ENCODE measurements at regions not wholly inside any gene's neighbourhood (a gene's known extent, or its start where the extent isn't known, plus 50 kb on each side); places are given as distances from the start of the nearest gene placed in this dataset.
"Not testable (repeated sequence)": the region's sequence is repeated elsewhere in the genome, so short reads cannot be mapped to it uniquely, and the experiment has no call there.

- intact Hi-C loops (cut with micrococcal nuclease): no loop called here
These were observed 996.0 kb upstream of the CITED2 start for GRCh38 chr6:140370441-140370840.

GRCh38 chr6:140366991-140367390 is 992.5 kb upstream of the CITED2 start:
- intact Hi-C loops (cut with micrococcal nuclease): no loop called here

DNA sequence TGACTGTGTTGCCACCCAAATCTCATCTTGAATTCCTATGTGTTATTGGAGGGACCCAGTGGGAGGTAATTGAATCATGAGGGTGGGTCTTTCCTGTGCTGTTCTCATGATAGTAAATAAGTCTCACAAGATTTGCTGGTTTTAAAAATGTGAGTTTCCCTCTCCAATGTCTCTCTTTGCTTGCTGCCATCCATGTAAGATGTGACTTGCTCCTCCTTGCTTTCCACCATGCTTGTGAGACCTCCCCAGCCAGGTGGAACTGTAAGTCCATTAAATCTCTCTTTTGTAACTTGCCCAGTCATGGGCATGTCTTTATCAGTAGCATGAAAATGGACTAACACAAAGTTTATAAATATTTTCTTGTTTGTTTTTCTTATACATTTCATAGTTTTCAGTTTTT is 990.5 kb upstream of the CITED2 start:
- intact Hi-C loops (cut with micrococcal nuclease): no loop called here

GRCh38 chr6:140360651-140361050 is 986.2 kb upstream of the CITED2 start:
- intact Hi-C loops (cut with micrococcal nuclease): no loop called here

- intact Hi-C loops (cut with micrococcal nuclease): no loop called here
These were observed 981.0 kb upstream of the CITED2 start for GRCh38 chr6:140355476-140355875.

GRCh38 chr6:140354296-140354695 is 979.8 kb upstream of the CITED2 start:
- intact Hi-C loops (cut with micrococcal nuclease): no loop called here

- intact Hi-C loops (cut with micrococcal nuclease): no loop called here
These were observed 979.1 kb upstream of the CITED2 start for GRCh38 chr6:140353536-140353935.

DNA sequence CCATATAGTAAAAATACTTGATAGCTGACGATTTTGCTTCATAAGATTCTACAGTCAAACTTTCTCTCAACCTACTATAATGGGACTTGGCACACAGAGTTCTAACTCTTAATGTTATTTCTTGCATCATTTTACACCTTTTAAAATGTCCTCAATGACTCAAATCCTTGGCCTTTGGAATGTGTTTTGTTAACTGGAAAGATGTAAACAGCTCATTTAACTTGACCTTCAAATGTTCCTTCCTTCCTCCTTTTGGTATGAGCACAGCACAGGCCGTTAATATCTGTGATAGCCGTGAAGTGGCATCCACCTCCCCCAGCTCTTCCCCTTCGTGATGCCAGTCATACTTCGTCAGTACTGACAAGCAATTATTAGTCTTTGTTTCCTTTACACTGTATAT is 972.0 kb upstream of the CITED2 start:
- intact Hi-C loops (cut with micrococcal nuclease): no loop called here

DNA sequence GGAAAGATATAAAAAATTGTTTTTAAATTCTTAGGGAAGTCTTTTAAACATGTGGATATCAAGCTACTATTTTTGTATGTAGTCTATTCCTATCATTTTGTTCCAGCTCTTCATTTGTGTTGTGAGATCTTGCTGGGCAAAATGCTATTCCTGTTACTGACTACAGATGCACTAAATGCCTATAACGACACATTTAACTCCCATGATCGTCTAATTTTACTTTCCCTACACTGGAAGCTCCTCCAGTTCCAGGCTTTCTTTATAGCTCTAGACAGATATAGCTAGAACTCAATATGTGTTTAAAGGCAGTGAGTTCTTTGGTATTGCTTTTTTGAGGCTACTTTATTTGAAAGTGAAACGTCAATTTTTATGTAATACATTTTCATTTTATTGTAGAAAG is 971.5 kb upstream of the CITED2 start:
- intact Hi-C loops (cut with micrococcal nuclease): no loop called here

DNA sequence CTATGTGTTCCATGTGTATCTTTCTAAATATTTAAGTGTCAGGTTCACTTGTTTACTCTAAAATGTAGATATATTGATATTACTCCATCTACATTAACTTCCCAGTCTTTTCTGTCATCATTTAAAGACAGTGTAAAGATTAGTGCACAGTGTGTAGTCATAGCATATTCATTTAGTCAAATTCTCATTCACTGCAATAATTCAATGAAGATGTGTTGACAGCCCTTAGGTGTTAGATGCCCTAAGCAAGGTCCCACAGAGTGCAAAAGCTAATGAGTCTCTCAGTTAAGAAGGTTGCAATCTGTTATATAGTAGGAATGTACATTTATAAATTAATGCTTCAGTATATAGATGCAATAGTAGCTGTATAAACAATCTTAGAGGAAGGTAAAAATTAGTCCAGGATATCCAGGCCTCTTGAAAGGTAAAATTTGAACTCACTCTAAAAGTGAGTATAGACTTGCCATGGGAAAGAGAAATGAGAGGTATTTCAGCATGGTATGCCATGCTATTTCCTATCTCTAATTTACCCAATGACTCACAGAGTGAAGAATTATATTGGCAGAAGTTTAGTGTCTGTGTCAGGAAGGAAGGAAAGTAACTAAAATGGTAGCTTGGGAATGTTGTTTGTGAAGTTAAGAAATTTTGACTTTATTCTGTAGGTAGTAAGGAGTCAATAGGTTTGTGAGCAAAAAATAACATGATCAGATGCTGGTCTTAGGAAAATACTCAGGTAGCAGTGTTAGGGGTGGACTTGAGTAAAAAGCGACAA is 969.9 kb upstream of the CITED2 start:
- intact Hi-C loops (cut with micrococcal nuclease): no loop called here

DNA sequence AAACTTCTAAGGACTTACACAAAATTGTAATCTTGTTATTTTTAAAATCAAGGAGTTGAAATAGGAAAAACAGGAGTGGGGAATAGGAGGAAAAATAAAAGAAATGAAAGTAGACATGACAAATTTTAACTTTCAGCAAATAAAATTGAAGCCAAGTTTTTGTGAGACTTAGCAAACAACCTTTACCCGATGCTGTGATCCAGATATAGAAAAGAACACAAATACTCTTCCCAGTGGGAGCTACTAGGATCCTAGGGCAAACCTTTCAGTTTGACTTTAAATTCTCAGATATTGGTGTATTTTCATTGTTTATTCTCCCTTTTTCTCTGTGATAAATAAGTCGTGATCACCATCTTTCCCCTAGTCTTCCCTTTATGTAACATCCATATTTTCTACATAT is 968.7 kb upstream of the CITED2 start:
- intact Hi-C loops (cut with micrococcal nuclease): no loop called here

- intact Hi-C loops (cut with micrococcal nuclease): no loop called here
These were observed 966.8 kb upstream of the CITED2 start for GRCh38 chr6:140341272-140341671.

DNA sequence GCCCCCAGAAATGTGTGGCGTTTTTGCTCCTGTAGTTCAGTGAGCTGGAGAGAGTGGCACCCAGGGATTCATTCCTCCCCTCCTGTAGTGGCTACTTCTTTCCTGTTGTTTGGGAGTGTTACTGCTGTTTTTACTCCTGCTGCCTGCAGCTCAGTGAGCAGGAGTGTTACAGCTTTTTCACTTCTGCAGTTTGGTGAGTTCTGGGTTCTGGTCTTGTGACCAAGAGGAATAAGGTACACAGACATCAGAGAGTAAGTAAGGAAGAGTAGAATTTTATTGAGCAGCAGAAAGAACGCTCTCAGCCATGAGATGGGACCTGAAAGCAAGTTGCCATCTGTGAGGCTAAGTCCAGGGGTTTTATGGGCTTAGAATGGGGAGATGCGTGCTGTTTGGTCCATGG is 966.3 kb upstream of the CITED2 start:
- intact Hi-C loops (cut with micrococcal nuclease): no loop called here

GRCh38 chr6:140339084-140339483 is 964.6 kb upstream of the CITED2 start:
- intact Hi-C loops (cut with micrococcal nuclease): not testable (repeated sequence)

- intact Hi-C loops (cut with micrococcal nuclease): no loop called here
These were observed 947.4 kb upstream of the CITED2 start for GRCh38 chr6:140321891-140322290.

DNA sequence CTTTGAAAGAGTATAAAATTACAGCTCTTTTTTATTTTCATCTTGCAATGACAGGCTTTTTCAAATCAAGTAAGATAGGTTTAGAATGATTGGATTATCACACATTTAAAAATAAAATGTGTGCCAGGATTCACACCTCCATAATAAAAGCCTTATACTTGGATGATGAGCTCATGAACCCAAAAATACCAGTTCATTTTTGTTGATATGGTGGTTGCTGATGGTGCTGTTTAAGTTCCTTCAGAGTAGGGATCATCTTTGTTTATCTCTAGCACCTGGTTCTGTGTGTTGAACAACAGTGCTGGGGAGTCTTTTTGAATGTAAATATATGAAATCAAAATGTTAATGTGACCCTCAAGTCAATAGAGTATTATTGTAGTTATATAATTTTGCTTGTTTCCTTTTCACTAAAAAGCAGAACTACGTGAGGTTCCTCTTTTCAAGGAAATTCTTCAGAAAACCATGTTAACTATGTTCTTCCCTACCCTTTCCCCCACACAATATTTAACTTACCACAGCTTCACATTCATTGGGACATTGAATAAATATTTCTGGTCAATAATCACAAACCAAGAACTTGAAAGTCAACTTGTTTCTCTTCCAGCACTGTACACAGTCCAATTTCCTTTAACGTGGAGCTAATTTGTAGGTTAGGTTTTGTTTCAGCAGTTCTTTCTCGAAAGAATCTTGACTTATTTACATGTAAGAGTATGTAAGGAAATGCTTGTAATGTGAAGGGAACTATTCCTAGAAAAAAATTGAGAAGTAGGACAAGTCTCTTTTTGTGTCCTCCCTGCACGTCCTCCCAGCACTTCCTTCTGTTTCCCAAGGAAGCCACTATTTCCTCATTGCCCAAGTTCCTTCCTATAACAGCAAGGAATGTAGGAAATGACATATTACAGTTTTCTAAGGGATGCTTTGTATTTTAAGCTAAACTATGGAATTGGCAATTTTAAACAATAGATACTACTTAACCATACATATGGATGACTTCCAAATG is 945.9 kb upstream of the CITED2 start:
- intact Hi-C loops (cut with micrococcal nuclease): no loop called here

GRCh38 chr6:140319209-140319608 is 944.8 kb upstream of the CITED2 start:
- intact Hi-C loops (cut with micrococcal nuclease): no loop called here

- intact Hi-C loops (cut with micrococcal nuclease): no loop called here
These were observed 944.0 kb upstream of the CITED2 start for GRCh38 chr6:140318408-140318807.

DNA sequence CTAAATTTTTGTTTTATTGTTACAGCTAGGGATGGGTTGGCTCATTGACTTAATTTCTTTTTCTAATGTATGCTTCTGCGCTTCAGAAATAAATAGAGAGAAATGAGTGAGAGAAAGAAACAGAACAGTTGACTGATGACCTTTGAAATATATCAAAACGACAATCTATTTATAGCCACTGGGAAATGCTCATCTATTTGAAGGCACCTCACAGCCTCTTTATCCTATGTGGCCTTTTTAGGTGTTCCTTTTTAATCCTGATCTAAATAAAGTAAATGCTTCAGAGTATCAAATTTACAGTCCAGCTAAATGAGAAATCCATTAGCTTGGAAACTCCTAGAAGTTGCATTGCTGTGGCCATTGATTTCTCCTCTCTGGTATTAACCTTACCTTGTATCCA is 943.5 kb upstream of the CITED2 start:
- intact Hi-C loops (cut with micrococcal nuclease): no loop called here

GRCh38 chr6:140316966-140317365 is 942.5 kb upstream of the CITED2 start:
- intact Hi-C loops (cut with micrococcal nuclease): no loop called here

- intact Hi-C loops (cut with micrococcal nuclease): no loop called here
These were observed 940.2 kb upstream of the CITED2 start for GRCh38 chr6:140314682-140315081.

DNA sequence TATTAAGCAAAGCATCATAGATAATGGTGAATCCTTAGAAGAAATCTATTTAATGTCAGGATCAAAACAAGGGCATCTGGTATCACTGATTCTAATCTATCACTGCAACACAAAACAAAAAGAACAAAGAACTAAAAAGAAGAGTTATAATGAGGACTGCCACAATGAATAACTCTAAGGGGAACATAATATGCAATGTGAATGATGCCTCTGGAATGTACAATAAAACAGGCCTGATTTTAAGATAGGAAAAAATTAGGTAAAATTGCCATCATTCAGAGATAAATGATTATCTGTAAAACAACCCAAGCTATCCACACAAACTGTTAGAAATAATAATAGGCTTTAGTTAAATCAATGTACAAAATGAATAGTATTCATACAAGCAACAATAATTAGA is 936.7 kb upstream of the CITED2 start:
- intact Hi-C loops (cut with micrococcal nuclease): no loop called here

All from T-helper 2 cell treated with Interferon-gamma antibody and Interleukin-4, amounts not matched to agents 100 ng/mL and 5 ng/mL, for 36 hours (primary cell).